ENCODE measurements at regions not wholly inside any gene's neighbourhood (a gene's known extent, or its start where the extent isn't known, plus 50 kb on each side); places are given as distances from the start of the nearest gene placed in this dataset.

- TF ChIP-seq CTCF (IDR thresholded peaks at IDR 0.05; ENCODE audit: extremely low read depth, insufficient read depth, missing control alignments) = no peak
- in situ Hi-C loops (cut with MboI; ENCODE audit: low pct_unique_long_range_greater_than_20kb, low sequenced_read_pairs, unreplicated experiment) = no loop called here
- no peak for DNase-seq (ENCODE audit: low spot score)
Measured at GRCh38 chr2:226680719-226681118, 118.9 kb downstream of the IRS1 start.

GRCh38 chr2:226679389-226680065, 120.1 kb downstream of the IRS1 start:
- TF ChIP-seq CTCF (IDR thresholded peaks at IDR 0.05; ENCODE audit: extremely low read depth, insufficient read depth, missing control alignments) = no peak
- in situ Hi-C loops (cut with MboI; ENCODE audit: low pct_unique_long_range_greater_than_20kb, low sequenced_read_pairs, unreplicated experiment) = no loop called here
- no peak for DNase-seq (ENCODE audit: low spot score)

GRCh38 chr2:226678422-226678821, 121.2 kb downstream of the IRS1 start:
- no peak for DNase-seq (ENCODE audit: low spot score)
- TF ChIP-seq CTCF (IDR thresholded peaks at IDR 0.05; ENCODE audit: extremely low read depth, insufficient read depth, missing control alignments) = no peak
- in situ Hi-C loops (cut with MboI; ENCODE audit: low pct_unique_long_range_greater_than_20kb, low sequenced_read_pairs, unreplicated experiment) = no loop called here

GRCh38 chr2:226677080-226677479, 122.5 kb downstream of the IRS1 start:
- in situ Hi-C loops (cut with MboI; ENCODE audit: low pct_unique_long_range_greater_than_20kb, low sequenced_read_pairs, unreplicated experiment) = no loop called here
- DNase-seq (ENCODE audit: low spot score) = no peak

GRCh38 chr2:226676618-226677017, 123.0 kb downstream of the IRS1 start:
- in situ Hi-C loops (cut with MboI; ENCODE audit: low pct_unique_long_range_greater_than_20kb, low sequenced_read_pairs, unreplicated experiment) = no loop called here
- no peak for TF ChIP-seq CTCF (IDR thresholded peaks at IDR 0.05; ENCODE audit: extremely low read depth, insufficient read depth, missing control alignments)
- DNase-seq (ENCODE audit: low spot score) = no peak

More at GRCh38 chr2:226677080-226677479, 122.5 kb downstream of the IRS1 start:
- no peak for TF ChIP-seq CTCF (IDR thresholded peaks at IDR 0.05; ENCODE audit: extremely low read depth, insufficient read depth, missing control alignments)

- no peak for DNase-seq (ENCODE audit: low spot score)
- no peak for TF ChIP-seq CTCF (IDR thresholded peaks at IDR 0.05; ENCODE audit: extremely low read depth, insufficient read depth, missing control alignments)
- in situ Hi-C loops (cut with MboI; ENCODE audit: low pct_unique_long_range_greater_than_20kb, low sequenced_read_pairs, unreplicated experiment) = no loop called here
Measured at GRCh38 chr2:226674123-226674522, 125.5 kb downstream of the IRS1 start.
